ENCODE measurements at regions not wholly inside any gene's neighbourhood (a gene's known extent, or its start where the extent isn't known, plus 50 kb on each side); places are given as distances from the start of the nearest gene placed in this dataset.

- no peak for TF ChIP-seq CTCF (optimal IDR thresholded peaks at IDR 0.05 in 1 of 3, IDR thresholded peaks at IDR 0.05 in 1 of 3, conservative IDR thresholded peaks at IDR 0.05 in 1 of 3; ENCODE audit: extremely low read depth in 1 of 3, insufficient read depth in 2 of 3, low read length in 3 of 3)
- TF ChIP-seq EZH2 (IDR thresholded peaks at IDR 0.05; ENCODE audit: low read length) = no peak
Measured at GRCh38 chr12:88707800-88708199, 127.5 kb upstream of the KITLG start.
